GM23338 (cell line): ENCODE measurements at regions not wholly inside any gene's neighbourhood (a gene's known extent, or its start where the extent isn't known, plus 50 kb on each side); places are given as distances from the start of the nearest gene placed in this dataset.

ENCODE experiments used
- CREB1 ChIP-seq: fragments of 250-450 bp; sonication (Bioruptor Pico); IDR thresholded peaks from 2 replicates; pipeline ENCODE4 v1.5.0; 2020; ENCODE audit warnings: low read depth, mild to moderate bottlenecking, moderate library complexity
- EZH2 ChIP-seq: fragments of 200-600 bp; sonication (generic); IDR thresholded peaks from one replicate; pipeline ENCODE4 v1.8.0; 2017; ENCODE audit warnings: antibody characterized with exemption, mild to moderate bottlenecking, low read depth; ENCODE audit not compliant: unreplicated experiment
- EZH2phosphoT487 ChIP-seq: fragments of 200-600 bp; sonication (generic); IDR thresholded peaks from one replicate; pipeline ENCODE4 v1.8.1; 2018; ENCODE audit warnings: antibody characterized with exemption; ENCODE audit not compliant: unreplicated experiment
- JUNB ChIP-seq: IDR thresholded peaks from one replicate; pipeline ENCODE4 v1.6.1; 2016; ENCODE audit warnings: antibody characterized with exemption; ENCODE audit not compliant: unreplicated experiment
- POLR2AphosphoS5 ChIP-seq: IDR thresholded peaks from 2 replicates; pipeline ENCODE4 v1.6.1; 2016; ENCODE audit warnings: antibody characterized with exemption, low read depth
- TF ChIP-seq, protein P1 (sequence below), 2 experiments: fragments of 200-600 bp in 1 of 2; sonication (generic) in 1 of 2; conservative IDR thresholded peaks; 2 replicates each; pipeline versions ENCODE4 v1.5.1 to v1.6.1; 2016 to 2017; ENCODE audit warnings: antibody characterized with exemption in 2 of 2, low read depth in 2 of 2, mild to moderate bottlenecking in 2 of 2, moderate library complexity in 1 of 2
- TF ChIP-seq, protein P2 (sequence below): IDR thresholded peaks from one replicate; pipeline ENCODE4 v1.6.1; 2018; ENCODE audit warnings: antibody characterized with exemption; ENCODE audit not compliant: unreplicated experiment
- TF ChIP-seq, protein P3 (sequence below): fragments of 250-450 bp; sonication (Bioruptor Pico); IDR thresholded peaks from 2 replicates; pipeline ENCODE4 v1.5.0; 2020; ENCODE audit warnings: mild to moderate bottlenecking, moderate library complexity

DNA sequence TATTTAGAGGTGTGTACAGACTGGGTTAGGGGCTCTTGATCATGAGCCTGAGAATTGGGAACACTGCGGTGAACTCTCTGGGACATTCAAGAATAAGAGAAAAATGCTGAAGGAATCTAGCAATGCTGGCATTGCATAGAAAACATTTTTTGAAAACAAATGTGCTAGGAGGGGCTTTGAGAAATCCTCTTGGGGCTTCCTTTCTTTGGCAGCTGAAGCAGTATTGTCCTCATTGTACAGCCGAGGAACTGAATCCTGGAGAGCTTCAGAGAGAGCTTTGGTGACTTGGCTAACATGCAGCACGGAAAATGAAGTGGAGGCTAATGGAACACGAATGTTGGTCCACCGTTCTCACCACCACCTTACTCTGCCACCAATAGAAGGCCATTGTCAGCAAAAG is 107.3 kb upstream of the EFEMP1 start:
- no peak for TF ChIP-seq POLR2AphosphoS5
- TF ChIP-seq, protein P1, sequence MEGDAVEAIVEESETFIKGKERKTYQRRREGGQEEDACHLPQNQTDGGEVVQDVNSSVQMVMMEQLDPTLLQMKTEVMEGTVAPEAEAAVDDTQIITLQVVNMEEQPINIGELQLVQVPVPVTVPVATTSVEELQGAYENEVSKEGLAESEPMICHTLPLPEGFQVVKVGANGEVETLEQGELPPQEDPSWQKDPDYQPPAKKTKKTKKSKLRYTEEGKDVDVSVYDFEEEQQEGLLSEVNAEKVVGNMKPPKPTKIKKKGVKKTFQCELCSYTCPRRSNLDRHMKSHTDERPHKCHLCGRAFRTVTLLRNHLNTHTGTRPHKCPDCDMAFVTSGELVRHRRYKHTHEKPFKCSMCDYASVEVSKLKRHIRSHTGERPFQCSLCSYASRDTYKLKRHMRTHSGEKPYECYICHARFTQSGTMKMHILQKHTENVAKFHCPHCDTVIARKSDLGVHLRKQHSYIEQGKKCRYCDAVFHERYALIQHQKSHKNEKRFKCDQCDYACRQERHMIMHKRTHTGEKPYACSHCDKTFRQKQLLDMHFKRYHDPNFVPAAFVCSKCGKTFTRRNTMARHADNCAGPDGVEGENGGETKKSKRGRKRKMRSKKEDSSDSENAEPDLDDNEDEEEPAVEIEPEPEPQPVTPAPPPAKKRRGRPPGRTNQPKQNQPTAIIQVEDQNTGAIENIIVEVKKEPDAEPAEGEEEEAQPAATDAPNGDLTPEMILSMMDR (conservative IDR thresholded peaks at IDR 0.05; ENCODE audit: low read depth in 2 of 2), result no peak
- TF ChIP-seq EZH2phosphoT487, result no peak
- no peak for TF ChIP-seq EZH2
- no peak for TF ChIP-seq CREB1 (CRISPR knock-in tag)
- TF ChIP-seq, protein P2, sequence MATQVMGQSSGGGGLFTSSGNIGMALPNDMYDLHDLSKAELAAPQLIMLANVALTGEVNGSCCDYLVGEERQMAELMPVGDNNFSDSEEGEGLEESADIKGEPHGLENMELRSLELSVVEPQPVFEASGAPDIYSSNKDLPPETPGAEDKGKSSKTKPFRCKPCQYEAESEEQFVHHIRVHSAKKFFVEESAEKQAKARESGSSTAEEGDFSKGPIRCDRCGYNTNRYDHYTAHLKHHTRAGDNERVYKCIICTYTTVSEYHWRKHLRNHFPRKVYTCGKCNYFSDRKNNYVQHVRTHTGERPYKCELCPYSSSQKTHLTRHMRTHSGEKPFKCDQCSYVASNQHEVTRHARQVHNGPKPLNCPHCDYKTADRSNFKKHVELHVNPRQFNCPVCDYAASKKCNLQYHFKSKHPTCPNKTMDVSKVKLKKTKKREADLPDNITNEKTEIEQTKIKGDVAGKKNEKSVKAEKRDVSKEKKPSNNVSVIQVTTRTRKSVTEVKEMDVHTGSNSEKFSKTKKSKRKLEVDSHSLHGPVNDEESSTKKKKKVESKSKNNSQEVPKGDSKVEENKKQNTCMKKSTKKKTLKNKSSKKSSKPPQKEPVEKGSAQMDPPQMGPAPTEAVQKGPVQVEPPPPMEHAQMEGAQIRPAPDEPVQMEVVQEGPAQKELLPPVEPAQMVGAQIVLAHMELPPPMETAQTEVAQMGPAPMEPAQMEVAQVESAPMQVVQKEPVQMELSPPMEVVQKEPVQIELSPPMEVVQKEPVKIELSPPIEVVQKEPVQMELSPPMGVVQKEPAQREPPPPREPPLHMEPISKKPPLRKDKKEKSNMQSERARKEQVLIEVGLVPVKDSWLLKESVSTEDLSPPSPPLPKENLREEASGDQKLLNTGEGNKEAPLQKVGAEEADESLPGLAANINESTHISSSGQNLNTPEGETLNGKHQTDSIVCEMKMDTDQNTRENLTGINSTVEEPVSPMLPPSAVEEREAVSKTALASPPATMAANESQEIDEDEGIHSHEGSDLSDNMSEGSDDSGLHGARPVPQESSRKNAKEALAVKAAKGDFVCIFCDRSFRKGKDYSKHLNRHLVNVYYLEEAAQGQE, result no peak
- TF ChIP-seq, protein P3, sequence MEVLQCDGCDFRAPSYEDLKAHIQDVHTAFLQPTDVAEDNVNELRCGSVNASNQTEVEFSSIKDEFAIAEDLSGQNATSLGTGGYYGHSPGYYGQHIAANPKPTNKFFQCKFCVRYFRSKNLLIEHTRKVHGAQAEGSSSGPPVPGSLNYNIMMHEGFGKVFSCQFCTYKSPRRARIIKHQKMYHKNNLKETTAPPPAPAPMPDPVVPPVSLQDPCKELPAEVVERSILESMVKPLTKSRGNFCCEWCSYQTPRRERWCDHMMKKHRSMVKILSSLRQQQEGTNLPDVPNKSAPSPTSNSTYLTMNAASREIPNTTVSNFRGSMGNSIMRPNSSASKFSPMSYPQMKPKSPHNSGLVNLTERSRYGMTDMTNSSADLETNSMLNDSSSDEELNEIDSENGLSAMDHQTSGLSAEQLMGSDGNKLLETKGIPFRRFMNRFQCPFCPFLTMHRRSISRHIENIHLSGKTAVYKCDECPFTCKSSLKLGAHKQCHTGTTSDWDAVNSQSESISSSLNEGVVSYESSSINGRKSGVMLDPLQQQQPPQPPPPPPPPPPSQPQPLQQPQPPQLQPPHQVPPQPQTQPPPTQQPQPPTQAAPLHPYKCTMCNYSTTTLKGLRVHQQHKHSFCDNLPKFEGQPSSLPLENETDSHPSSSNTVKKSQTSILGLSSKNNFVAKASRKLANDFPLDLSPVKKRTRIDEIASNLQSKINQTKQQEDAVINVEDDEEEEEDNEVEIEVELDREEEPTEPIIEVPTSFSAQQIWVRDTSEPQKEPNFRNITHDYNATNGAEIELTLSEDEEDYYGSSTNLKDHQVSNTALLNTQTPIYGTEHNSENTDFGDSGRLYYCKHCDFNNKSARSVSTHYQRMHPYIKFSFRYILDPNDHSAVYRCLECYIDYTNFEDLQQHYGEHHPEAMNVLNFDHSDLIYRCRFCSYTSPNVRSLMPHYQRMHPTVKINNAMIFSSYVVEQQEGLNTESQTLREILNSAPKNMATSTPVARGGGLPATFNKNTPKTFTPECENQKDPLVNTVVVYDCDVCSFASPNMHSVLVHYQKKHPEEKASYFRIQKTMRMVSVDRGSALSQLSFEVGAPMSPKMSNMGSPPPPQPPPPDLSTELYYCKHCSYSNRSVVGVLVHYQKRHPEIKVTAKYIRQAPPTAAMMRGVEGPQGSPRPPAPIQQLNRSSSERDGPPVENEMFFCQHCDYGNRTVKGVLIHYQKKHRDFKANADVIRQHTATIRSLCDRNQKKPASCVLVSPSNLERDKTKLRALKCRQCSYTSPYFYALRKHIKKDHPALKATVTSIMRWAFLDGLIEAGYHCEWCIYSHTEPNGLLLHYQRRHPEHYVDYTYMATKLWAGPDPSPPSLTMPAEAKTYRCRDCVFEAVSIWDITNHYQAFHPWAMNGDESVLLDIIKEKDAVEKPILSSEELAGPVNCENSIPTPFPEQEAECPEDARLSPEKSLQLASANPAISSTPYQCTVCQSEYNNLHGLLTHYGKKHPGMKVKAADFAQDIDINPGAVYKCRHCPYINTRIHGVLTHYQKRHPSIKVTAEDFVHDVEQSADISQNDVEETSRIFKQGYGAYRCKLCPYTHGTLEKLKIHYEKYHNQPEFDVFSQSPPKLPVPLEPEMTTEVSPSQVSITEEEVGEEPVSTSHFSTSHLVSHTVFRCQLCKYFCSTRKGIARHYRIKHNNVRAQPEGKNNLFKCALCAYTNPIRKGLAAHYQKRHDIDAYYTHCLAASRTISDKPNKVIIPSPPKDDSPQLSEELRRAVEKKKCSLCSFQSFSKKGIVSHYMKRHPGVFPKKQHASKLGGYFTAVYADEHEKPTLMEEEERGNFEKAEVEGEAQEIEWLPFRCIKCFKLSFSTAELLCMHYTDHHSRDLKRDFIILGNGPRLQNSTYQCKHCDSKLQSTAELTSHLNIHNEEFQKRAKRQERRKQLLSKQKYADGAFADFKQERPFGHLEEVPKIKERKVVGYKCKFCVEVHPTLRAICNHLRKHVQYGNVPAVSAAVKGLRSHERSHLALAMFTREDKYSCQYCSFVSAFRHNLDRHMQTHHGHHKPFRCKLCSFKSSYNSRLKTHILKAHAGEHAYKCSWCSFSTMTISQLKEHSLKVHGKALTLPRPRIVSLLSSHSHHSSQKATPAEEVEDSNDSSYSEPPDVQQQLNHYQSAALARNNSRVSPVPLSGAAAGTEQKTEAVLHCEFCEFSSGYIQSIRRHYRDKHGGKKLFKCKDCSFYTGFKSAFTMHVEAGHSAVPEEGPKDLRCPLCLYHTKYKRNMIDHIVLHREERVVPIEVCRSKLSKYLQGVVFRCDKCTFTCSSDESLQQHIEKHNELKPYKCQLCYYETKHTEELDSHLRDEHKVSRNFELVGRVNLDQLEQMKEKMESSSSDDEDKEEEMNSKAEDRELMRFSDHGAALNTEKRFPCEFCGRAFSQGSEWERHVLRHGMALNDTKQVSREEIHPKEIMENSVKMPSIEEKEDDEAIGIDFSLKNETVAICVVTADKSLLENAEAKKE (CRISPR knock-in tag), result no peak
- TF ChIP-seq JUNB, result no peak
